ENCODE measurements at regions not wholly inside any gene's neighbourhood (a gene's known extent, or its start where the extent isn't known, plus 50 kb on each side); places are given as distances from the start of the nearest gene placed in this dataset.

- DNase-seq, result no peak
Measured at GRCh38 chr11:116551576-116551975, 221.2 kb downstream of the BUD13 start.

GRCh38 chr11:116548256-116548655 is 224.5 kb downstream of the BUD13 start:
- no peak for DNase-seq

GRCh38 chr11:116547571-116547970 is 225.2 kb downstream of the BUD13 start:
- DNase-seq, result no peak

GRCh38 chr11:116545912-116546311 is 226.9 kb downstream of the BUD13 start:
- DNase-seq, result no peak

- no peak for DNase-seq
Measured at GRCh38 chr11:116544721-116545120, 228.1 kb downstream of the BUD13 start.

- DNase-seq, result no peak
Measured at GRCh38 chr11:116543911-116544475, 228.8 kb downstream of the BUD13 start.

- DNase-seq, result no peak
Measured at GRCh38 chr11:116543099-116543498, 229.7 kb downstream of the BUD13 start.

GRCh38 chr11:116542406-116542805 is 230.4 kb downstream of the BUD13 start:
- no peak for DNase-seq

GRCh38 chr11:116541460-116541859 is 231.3 kb downstream of the BUD13 start:
- DNase-seq, result no peak

GRCh38 chr11:116540645-116541304 is 232.0 kb downstream of the BUD13 start:
- DNase-seq, result no peak

GRCh38 chr11:116539836-116540418 is 232.9 kb downstream of the BUD13 start:
- DNase-seq, result no peak

GRCh38 chr11:116539211-116539610 is 233.6 kb downstream of the BUD13 start:
- no peak for DNase-seq

GRCh38 chr11:116538677-116539076 is 234.1 kb downstream of the BUD13 start:
- no peak for DNase-seq

- DNase-seq, result no peak
Measured at GRCh38 chr11:116537709-116538108, 235.1 kb downstream of the BUD13 start.

- DNase-seq, result no peak
Measured at GRCh38 chr11:116537121-116537520, 235.7 kb downstream of the BUD13 start.

- DNase-seq, result no peak
Measured at GRCh38 chr11:116536416-116536815, 236.4 kb downstream of the BUD13 start.

- no peak for DNase-seq
Measured at GRCh38 chr11:116535994-116536393, 236.8 kb downstream of the BUD13 start.

GRCh38 chr11:116535120-116535519 is 237.7 kb downstream of the BUD13 start:
- DNase-seq, result no peak

GRCh38 chr11:116534270-116534975 is 238.4 kb downstream of the BUD13 start:
- no peak for DNase-seq

- no peak for DNase-seq
Measured at GRCh38 chr11:116533186-116533825, 239.5 kb downstream of the BUD13 start.

- no peak for DNase-seq
Measured at GRCh38 chr11:116532066-116532465, 240.7 kb downstream of the BUD13 start.

- no peak for DNase-seq
Measured at GRCh38 chr11:116530705-116531104, 242.1 kb downstream of the BUD13 start.

- no peak for DNase-seq
Measured at GRCh38 chr11:116529271-116529670, 243.5 kb downstream of the BUD13 start.

Measured in HCEC 1CT (cell line).